GM18867 (cell line): ENCODE measurements at regions not wholly inside any gene's neighbourhood (a gene's known extent, or its start where the extent isn't known, plus 50 kb on each side); places are given as distances from the start of the nearest gene placed in this dataset.
"Not testable (repeated sequence)": the region's sequence is repeated elsewhere in the genome, so short reads cannot be mapped to it uniquely, and the experiment has no call there.

ENCODE experiments used
- ATAC-seq: cut with Tn5 transposase; IDR thresholded peaks from one replicate; pipeline ENCODE4 v1.9.1; 2021; ENCODE audit warnings: mild to moderate bottlenecking, moderate library complexity; ENCODE audit not compliant: unreplicated experiment

- no peak for ATAC-seq
Measured at GRCh38 chr16:65828296-65828695, 538.2 kb upstream of the CDH5 start.

- ATAC-seq, result no peak
Measured at GRCh38 chr16:65827231-65827630, 539.3 kb upstream of the CDH5 start.

GRCh38 chr16:65825191-65825856 is 541.2 kb upstream of the CDH5 start:
- no peak for ATAC-seq

DNA sequence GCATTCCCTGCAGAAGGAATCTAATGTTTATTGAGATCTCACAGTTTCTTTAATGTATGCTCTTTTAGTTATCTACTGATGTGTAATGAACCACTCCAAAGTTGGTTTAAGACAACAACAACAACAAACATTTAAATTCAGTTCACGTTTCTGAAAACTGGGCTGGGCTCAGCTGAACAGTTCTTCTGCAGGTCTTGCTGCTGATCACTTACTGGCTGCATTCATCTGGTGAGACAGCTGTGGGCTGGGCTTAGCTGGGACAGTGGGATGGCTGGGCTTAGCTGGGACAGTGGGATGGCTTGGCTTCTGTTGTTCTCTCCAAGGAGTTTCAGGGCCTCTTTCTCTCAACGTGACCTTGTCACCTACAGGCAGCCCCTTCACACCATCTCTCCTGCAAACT is 544.3 kb upstream of the CDH5 start:
- no peak for ATAC-seq

GRCh38 chr16:65819136-65819898 is 547.2 kb upstream of the CDH5 start:
- no peak for ATAC-seq

- ATAC-seq, result no peak
Measured at GRCh38 chr16:65817799-65818198, 548.7 kb upstream of the CDH5 start.

GRCh38 chr16:65817066-65817465 is 549.4 kb upstream of the CDH5 start:
- ATAC-seq, result no peak

DNA sequence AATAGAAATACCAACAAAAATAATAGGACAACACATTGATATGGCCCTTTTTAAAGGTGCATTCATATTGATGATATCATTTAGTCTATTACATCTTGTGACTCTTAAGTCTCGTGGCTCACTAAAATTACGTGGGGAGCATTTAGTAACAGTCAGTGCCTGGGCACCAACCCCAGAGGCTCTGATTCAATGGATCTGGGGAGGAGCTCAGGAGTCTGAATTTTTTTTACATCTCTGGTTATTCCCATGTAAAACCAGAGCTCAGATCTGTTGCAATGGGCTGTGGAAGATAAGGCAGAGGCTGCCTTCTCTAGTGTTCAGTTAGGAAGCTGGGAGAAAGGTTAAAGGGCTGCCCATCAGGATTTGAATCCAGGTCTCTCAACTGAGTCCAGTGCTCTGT is 549.9 kb upstream of the CDH5 start:
- ATAC-seq, result no peak

GRCh38 chr16:65815707-65816106 is 550.8 kb upstream of the CDH5 start:
- ATAC-seq, result no peak

GRCh38 chr16:65813879-65814278 is 552.6 kb upstream of the CDH5 start:
- ATAC-seq, result not testable (repeated sequence)

GRCh38 chr16:65809627-65810026 is 556.9 kb upstream of the CDH5 start:
- no peak for ATAC-seq

GRCh38 chr16:65808790-65809189 is 557.7 kb upstream of the CDH5 start:
- ATAC-seq, result no peak

DNA sequence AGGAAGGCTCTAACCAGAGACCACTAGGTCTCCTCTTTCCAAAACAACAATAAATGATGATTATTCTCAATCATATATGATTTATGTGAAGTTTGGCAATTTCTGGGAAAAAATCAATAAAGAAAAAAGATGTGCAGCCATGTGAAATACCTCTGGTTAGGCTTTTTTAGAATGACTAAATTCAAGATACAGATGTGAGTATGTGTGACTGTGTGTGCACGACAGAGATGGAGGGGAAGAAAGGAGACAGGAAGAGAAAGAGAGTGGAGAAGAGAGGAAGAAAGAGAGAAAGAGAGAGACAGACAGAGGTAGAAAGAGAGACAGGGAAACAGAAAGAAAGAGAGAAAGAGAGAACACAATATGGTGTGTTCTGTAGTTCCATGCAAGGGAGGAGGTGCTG is 558.6 kb upstream of the CDH5 start:
- no peak for ATAC-seq

DNA sequence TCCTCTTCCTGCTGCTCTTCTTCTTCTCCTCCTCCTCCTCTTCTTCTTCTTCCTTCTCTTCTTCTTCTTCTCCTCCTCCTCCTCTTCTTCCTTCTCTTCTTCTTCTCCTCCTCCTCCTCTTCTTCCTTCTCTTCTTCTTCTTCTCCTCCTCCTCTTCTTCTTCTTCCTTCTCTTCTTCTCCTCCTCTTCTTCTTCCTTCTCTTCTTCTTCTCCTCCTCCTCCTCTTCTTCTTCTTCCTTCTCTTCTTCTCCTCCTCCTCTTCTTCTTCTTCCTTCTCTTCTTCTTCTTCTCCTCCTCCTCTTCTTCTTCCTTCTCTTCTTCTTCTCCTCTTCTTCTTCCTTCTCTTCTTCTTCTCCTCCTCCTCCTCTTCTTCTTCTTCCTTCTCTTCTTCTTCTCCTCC is 560.8 kb upstream of the CDH5 start:
- ATAC-seq, result not testable (repeated sequence)

- no peak for ATAC-seq
Measured at GRCh38 chr16:65796481-65796880, 570.0 kb upstream of the CDH5 start.

GRCh38 chr16:65794973-65795372 is 571.5 kb upstream of the CDH5 start:
- no peak for ATAC-seq

DNA sequence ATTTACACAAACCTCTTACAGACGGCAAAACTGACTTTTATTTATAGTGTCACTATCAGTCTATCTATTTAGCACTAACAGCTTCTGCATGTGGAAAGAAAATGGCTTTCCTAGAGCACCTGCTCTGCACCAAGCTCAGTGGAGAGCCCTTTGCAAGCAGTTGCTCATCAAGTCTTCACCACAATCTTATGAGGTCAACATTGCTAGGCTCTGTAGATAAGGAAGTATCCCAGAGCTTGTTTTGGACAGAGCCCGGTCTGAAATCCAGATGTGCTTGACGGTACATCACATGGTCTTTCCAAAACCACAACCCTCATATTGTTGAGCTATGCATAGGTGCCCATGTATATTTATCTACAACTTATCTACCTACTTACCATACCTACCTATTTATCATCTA is 572.7 kb upstream of the CDH5 start:
- ATAC-seq, result no peak

- no peak for ATAC-seq
Measured at GRCh38 chr16:65790768-65791167, 575.7 kb upstream of the CDH5 start.

DNA sequence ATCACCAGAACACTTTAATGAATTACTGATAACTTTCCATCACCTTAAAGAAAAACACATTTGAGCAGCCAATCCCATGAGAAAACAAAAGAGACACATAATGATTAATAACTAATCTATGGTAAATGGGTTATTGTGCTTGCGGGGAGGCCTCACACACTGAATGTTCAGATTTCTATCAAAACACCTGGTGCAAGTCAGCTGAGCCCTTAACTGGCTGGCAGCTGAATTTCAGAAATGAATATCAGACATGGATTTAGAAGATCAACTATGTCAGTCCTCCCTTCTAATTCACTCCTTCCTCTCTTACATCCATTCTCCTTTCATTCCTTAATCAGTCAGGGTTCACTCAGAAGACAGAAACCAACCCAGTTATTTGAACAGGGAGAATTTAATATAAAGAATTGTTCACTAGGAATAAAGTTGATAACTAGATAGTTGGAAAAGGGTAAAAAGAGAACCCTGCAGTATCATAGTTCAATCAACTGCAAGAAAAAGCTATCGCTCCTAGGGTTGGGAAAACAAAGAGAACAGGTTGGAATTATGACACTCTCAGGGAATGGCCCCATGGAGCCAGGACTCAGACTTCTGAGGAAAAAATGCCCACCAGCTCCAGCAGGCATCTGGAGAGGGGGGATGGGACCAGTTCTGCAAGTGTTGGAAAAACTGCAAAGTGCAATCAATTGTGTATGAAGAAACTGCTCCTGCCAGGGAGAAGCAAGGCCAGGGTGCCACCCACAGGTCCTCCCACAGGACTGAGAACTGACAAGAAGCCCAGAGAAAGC is 577.1 kb upstream of the CDH5 start:
- no peak for ATAC-seq

DNA sequence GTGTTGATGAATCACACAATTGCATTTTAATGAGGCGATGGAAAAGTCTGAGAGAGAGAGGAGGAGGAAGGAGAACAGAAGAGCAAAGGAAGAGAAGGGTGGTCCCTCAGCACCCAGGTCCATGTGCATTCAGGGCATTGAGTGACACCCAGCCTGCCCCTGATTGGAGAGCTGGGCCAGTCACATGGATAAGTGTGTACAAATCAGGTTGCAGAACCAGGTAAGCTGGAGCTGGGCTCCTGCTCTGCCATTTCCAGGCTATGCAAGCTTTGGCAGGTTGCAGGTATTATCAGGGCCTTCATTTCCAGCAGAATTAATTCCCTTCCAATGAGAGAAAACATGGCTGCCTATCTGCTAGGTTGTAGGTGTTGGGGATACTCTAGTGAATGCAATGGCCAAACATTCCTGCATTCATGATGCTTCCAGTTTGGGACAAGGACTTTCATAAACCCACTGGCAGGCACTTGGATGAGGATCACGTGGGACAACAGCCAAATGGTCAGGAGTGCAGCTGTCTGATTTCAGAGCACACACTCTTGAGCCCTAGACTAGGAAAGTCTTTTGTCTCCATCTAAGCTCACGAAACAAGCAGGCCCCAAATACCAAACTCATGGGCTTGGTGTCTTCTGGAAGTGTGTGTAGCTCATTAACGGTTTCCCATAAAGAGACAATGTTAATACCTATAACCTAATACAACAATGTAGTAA is 577.9 kb upstream of the CDH5 start:
- no peak for ATAC-seq

DNA sequence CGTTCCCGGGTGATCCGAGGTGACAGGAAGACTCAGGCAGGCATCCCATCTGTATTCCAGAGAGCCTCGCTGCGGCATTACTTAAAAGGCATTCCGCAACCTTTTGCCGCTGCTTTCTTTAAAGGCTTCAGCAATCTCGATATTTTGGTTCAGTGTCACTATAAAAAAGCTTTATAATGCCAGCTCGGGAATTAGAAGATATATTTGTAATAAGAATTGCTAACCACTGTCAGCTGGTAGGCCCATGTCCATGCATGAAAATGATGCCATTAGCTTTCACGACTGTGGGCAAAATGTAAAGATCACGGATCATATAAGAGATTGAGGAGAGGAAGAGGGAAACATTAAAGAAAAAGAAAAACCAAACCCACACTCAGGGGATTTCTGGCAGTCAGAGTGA is 578.6 kb upstream of the CDH5 start:
- no peak for ATAC-seq
